OCI-LY3 (cell line): ENCODE measurements at regions not wholly inside any gene's neighbourhood (a gene's known extent, or its start where the extent isn't known, plus 50 kb on each side); places are given as distances from the start of the nearest gene placed in this dataset.

ENCODE experiments used
- EZH2phosphoT487 ChIP-seq: fragments of 200-600 bp; shearing (Covaris generic); IDR thresholded peaks from 2 replicates; pipeline ENCODE4 v1.6.1; 2018; ENCODE audit warnings: antibody characterized with exemption, mixed run types, low read depth
- TF ChIP-seq, protein P1 (sequence below): fragments of 200-600, 300-600 bp; sonication (generic); IDR thresholded peaks from 2 replicates; pipeline ENCODE4 v1.5.1; 2014; ENCODE audit warnings: antibody characterized with exemption, low read length, low read depth

DNA sequence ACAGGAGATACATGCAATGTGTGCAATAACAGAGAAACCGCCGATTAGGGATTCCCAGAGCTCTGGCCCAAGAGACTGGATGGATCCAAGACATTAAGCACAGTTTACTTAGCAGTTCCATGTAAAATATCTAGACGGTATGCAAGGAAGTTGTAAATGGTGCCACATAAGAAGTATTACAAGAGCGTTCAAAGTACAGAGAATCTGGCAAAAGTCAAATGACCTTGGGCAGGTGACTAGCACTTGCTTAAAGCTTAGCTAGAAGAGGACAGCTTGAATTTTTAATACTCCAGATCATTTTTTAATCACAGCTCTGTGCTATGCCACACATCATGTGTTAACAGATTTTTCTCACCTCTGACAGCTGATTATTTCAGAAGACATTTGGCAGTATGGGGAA lies 72.3 kb upstream of the TNPO1 start:
- TF ChIP-seq, protein P1, sequence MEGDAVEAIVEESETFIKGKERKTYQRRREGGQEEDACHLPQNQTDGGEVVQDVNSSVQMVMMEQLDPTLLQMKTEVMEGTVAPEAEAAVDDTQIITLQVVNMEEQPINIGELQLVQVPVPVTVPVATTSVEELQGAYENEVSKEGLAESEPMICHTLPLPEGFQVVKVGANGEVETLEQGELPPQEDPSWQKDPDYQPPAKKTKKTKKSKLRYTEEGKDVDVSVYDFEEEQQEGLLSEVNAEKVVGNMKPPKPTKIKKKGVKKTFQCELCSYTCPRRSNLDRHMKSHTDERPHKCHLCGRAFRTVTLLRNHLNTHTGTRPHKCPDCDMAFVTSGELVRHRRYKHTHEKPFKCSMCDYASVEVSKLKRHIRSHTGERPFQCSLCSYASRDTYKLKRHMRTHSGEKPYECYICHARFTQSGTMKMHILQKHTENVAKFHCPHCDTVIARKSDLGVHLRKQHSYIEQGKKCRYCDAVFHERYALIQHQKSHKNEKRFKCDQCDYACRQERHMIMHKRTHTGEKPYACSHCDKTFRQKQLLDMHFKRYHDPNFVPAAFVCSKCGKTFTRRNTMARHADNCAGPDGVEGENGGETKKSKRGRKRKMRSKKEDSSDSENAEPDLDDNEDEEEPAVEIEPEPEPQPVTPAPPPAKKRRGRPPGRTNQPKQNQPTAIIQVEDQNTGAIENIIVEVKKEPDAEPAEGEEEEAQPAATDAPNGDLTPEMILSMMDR: no peak
- TF ChIP-seq EZH2phosphoT487: no peak
